Loucy (cell line): ENCODE measurements at regions not wholly inside any gene's neighbourhood (a gene's known extent, or its start where the extent isn't known, plus 50 kb on each side); places are given as distances from the start of the nearest gene placed in this dataset.

Experiments used
- CTCF ChIP-seq: fragments of 200-600 bp; sonication (generic); conservative IDR thresholded peaks from 2 replicates; pipeline ENCODE4 v1.5.1; 2014; ENCODE audit warnings: mild to moderate bottlenecking, antibody characterized with exemption, low read length
- EZH2phosphoT487 ChIP-seq: fragments of 200-600 bp; IDR thresholded peaks from 2 replicates; pipeline ENCODE4 v1.6.1; 2018; ENCODE audit warnings: antibody characterized with exemption, mild to moderate bottlenecking, moderate library complexity, borderline replicate concordance

- TF ChIP-seq CTCF: no peak
- no peak for TF ChIP-seq EZH2phosphoT487
Measured at GRCh38 chr1:162970021-162970420, 99.1 kb upstream of the RGS4 start.
